GM18951 (cell line): ENCODE measurements at regions not wholly inside any gene's neighbourhood (a gene's known extent, or its start where the extent isn't known, plus 50 kb on each side); places are given as distances from the start of the nearest gene placed in this dataset.

Source experiments
- POLR2A ChIP-seq: IDR thresholded peaks from 4 replicates; pipeline ENCODE4 v1.6.1; 2011; ENCODE audit warnings: mild to moderate bottlenecking; ENCODE audit not compliant: insufficient read length, insufficient read depth; ENCODE audit errors: extremely low read depth
- in situ Hi-C: fragments of 300-500 bp; cut with MboI; formaldehyde crosslinking; loops from one replicate; pipeline ENCODE4 v1.12.0; 2022; ENCODE audit warnings: low sequenced_read_pairs, mixed read lengths, inconsistent platforms; ENCODE audit not compliant: unreplicated experiment

- no peak for TF ChIP-seq POLR2A
- in situ Hi-C loops = no loop called here
Measured at GRCh38 chr5:174982485-174982884, 258.1 kb downstream of the MSX2 start.

GRCh38 chr5:174981416-174981815 is 257.0 kb downstream of the MSX2 start:
- in situ Hi-C loops = no loop called here

GRCh38 chr5:174980952-174981351 is 256.6 kb downstream of the MSX2 start:
- no peak for TF ChIP-seq POLR2A
- in situ Hi-C loops = no loop called here

More at GRCh38 chr5:174981416-174981815, 257.0 kb downstream of the MSX2 start:
- TF ChIP-seq POLR2A = no peak

GRCh38 chr5:174972291-174972690 is 247.9 kb downstream of the MSX2 start:
- TF ChIP-seq POLR2A = no peak
- in situ Hi-C loops = loop anchor here (25.0 kb wide), 1 partner anchor 465 kb away; the partner anchor contains the start of gene DRD1

GRCh38 chr5:174971210-174971609 is 246.8 kb downstream of the MSX2 start:
- TF ChIP-seq POLR2A = no peak
- in situ Hi-C loops = loop anchor here (25.0 kb wide), 1 partner anchor 466 kb away; the partner anchor contains the start of gene DRD1

GRCh38 chr5:174970502-174970901 is 246.1 kb downstream of the MSX2 start:
- in situ Hi-C loops = loop anchor here (25.0 kb wide), 1 partner anchor 467 kb away; the partner anchor contains the start of gene DRD1
- no peak for TF ChIP-seq POLR2A

GRCh38 chr5:174953871-174954270 is 229.5 kb downstream of the MSX2 start:
- in situ Hi-C loops = loop anchor here (25.0 kb wide), 1 partner anchor 483 kb away; the partner anchor contains the start of gene DRD1
- no peak for TF ChIP-seq POLR2A

GRCh38 chr5:174951151-174951780 is 226.9 kb downstream of the MSX2 start:
- in situ Hi-C loops = loop anchor here (25.0 kb wide), 1 partner anchor 486 kb away; the partner anchor contains the start of gene DRD1

GRCh38 chr5:174947548-174947947 is 223.2 kb downstream of the MSX2 start:
- in situ Hi-C loops = loop anchor here (25.0 kb wide), 1 partner anchor 535 kb away; no protein-coding TSS in a partner anchor
- TF ChIP-seq POLR2A = no peak

More at GRCh38 chr5:174951151-174951780, 226.9 kb downstream of the MSX2 start:
- TF ChIP-seq POLR2A = no peak

- no peak for TF ChIP-seq POLR2A
Measured at GRCh38 chr5:174945853-174946252, 221.5 kb downstream of the MSX2 start.

GRCh38 chr5:174943785-174944184 is 219.4 kb downstream of the MSX2 start:
- in situ Hi-C loops = loop anchor here (25.0 kb wide), 1 partner anchor 531 kb away; no protein-coding TSS in a partner anchor
- TF ChIP-seq POLR2A = no peak

More at GRCh38 chr5:174945853-174946252, 221.5 kb downstream of the MSX2 start:
- in situ Hi-C loops = loop anchor here (25.0 kb wide), 1 partner anchor 534 kb away; no protein-coding TSS in a partner anchor

- in situ Hi-C loops = loop anchor here (25.0 kb wide), 1 partner anchor 531 kb away; no protein-coding TSS in a partner anchor
Measured at GRCh38 chr5:174943002-174943401, 218.6 kb downstream of the MSX2 start.

- TF ChIP-seq POLR2A = no peak
- in situ Hi-C loops = loop anchor here (25.0 kb wide), 1 partner anchor 525 kb away; no protein-coding TSS in a partner anchor
Measured at GRCh38 chr5:174937201-174938123, 213.1 kb downstream of the MSX2 start.
